GM12878 (cell line): ENCODE measurements at regions not wholly inside any gene's neighbourhood (a gene's known extent, or its start where the extent isn't known, plus 50 kb on each side); places are given as distances from the start of the nearest gene placed in this dataset.

Source experiments
- ATAC-seq: fragments of 200-7000 bp; cut with Tn5 transposase; 3 replicates; pipeline ENCODE4 v1.9.1; 2020; ENCODE audit warnings: mild to moderate bottlenecking, moderate library complexity
- BruUV-seq: library from RNA; stranded (reverse); fragments of 400-500 nt; replicated peaks from 2 replicates; lab custom pipeline; 2021; lab: Mats Ljungman, UMichigan
- CTCF ChIA-PET: fragments of 300-600 bp; sonication (Branson Sonifier 250); formaldehyde crosslinking; extraction: SDS; loops from one replicate; lab custom pipeline; 2021; ENCODE audit warnings: inconsistent platforms; lab: Yijun Ruan, JAX
- POLR2A ChIA-PET: fragments of 350-600 bp; formaldehyde crosslinking; extraction: SDS; loops from one replicate; lab custom pipeline; 2021; ENCODE audit warnings: inconsistent platforms; lab: Charles Lee
- RAD21 ChIA-PET: fragments of 300-600 bp; sonication (Branson Sonifier 250); formaldehyde crosslinking; loops from one replicate; lab custom pipeline; 2023; ENCODE audit warnings: antibody characterized with exemption; ENCODE audit not compliant: unreplicated experiment; lab: Charles Lee
- SMC1A ChIA-PET: fragments of 300-600 bp; sonication (Branson Sonifier 250); formaldehyde crosslinking; loops from one replicate; lab custom pipeline; 2023; ENCODE audit not compliant: unreplicated experiment, uncharacterized antibody; lab: Charles Lee
- DNase-seq: peaks from one replicate; pipeline ENCODE4 v3.0.0-alpha.2; 2011; ENCODE audit warnings: low read depth, low spot score
- FAIRE-seq: peaks from 3 replicates; lab custom pipeline; 2011; peaks lifted over from hg19 to GRCh38; lab: Jason Lieb, UNC
- H2AFZ ChIP-seq: 2 replicates; pipeline ENCODE4 v1.6.0; 2011; ENCODE audit warnings: low read depth, low read length, control low read depth; ENCODE audit not compliant: control insufficient read depth
- H3K27ac ChIP-seq: 2 replicates; pipeline ENCODE4 v1.5.1; 2011; ENCODE audit warnings: control low read depth; ENCODE audit not compliant: control insufficient read depth, insufficient read depth
- H3K27me3 ChIP-seq, 2 experiments: replicated peaks in 1 of 2; 2 replicates each; pipeline versions ENCODE4 v1.6.0 to v1.6.1; 2011; ENCODE audit warnings: low read length in 1 of 2; ENCODE audit not compliant: control insufficient read depth in 2 of 2, insufficient read depth in 2 of 2
- H3K36me3 ChIP-seq, 2 experiments: 2 replicates each; pipeline ENCODE4 v1.5.1; 2011; ENCODE audit warnings: low read length in 1 of 2; ENCODE audit not compliant: control insufficient read depth in 2 of 2, insufficient read depth in 2 of 2
- H3K4me1 ChIP-seq: 2 replicates; pipeline ENCODE4 v1.6.1; 2011; ENCODE audit warnings: mild to moderate bottlenecking, low read length, moderate library complexity, mixed read lengths; ENCODE audit not compliant: control insufficient read depth, insufficient read depth
- H3K4me2 ChIP-seq: 2 replicates; pipeline ENCODE4 v1.6.0; 2011; ENCODE audit warnings: control low read depth; ENCODE audit not compliant: control insufficient read depth, insufficient read depth
- H3K4me3 ChIP-seq: fragments of 200-600 bp; sonication (generic); 2 replicates; pipeline ENCODE4 v1.5.1; 2016
- H3K79me2 ChIP-seq: 2 replicates; pipeline ENCODE4 v1.6.0; 2011; ENCODE audit warnings: low read length; ENCODE audit not compliant: control insufficient read depth, insufficient read depth
- H3K9ac ChIP-seq: 2 replicates; pipeline ENCODE4 v1.8.0; 2011; ENCODE audit warnings: low read length, control low read depth, mixed read lengths; ENCODE audit not compliant: control insufficient read depth, insufficient read depth
- H3K9me3 ChIP-seq: replicated peaks from 3 replicates; pipeline ENCODE4 v1.5.1; 2011; ENCODE audit warnings: mild to moderate bottlenecking, low read length; ENCODE audit not compliant: control insufficient read depth, insufficient read depth
- H4K20me1 ChIP-seq: 2 replicates; pipeline ENCODE4 v1.6.0; 2011; ENCODE audit not compliant: control insufficient read depth, insufficient read depth
- BCL3 ChIP-seq: IDR thresholded peaks from 2 replicates; pipeline ENCODE4 v1.6.1; 2011; ENCODE audit warnings: borderline replicate concordance, low read depth, mild to moderate bottlenecking, moderate library complexity, low read length; ENCODE audit not compliant: insufficient read depth, poor library complexity, severe bottlenecking
- CREB1 ChIP-seq: IDR thresholded peaks from 2 replicates; pipeline ENCODE4 v1.6.1; 2012; ENCODE audit warnings: low read depth, mild to moderate bottlenecking, inconsistent platforms
- HDGF ChIP-seq: fragments of 450-650 bp; IDR thresholded peaks from 2 replicates; pipeline ENCODE4 v1.6.1; 2016; ENCODE audit warnings: antibody characterized with exemption
- MEF2A ChIP-seq: IDR thresholded peaks from 2 replicates; pipeline ENCODE4 v1.6.1; 2011; ENCODE audit warnings: low read depth, mild to moderate bottlenecking, low read length, moderate library complexity; ENCODE audit not compliant: insufficient read depth
- MEF2B ChIP-seq: fragments of 450-650 bp; IDR thresholded peaks from 2 replicates; pipeline ENCODE4 v1.6.1; 2018; ENCODE audit warnings: mild to moderate bottlenecking, moderate library complexity; ENCODE audit not compliant: partially characterized antibody, poor library complexity, severe bottlenecking
- POLR2AphosphoS2 ChIP-seq: IDR thresholded peaks from 2 replicates; pipeline ENCODE4 v1.6.1; 2011; ENCODE audit warnings: low read depth, mild to moderate bottlenecking, low read length, improper control_type of control experiment, moderate library complexity
- RAD51 ChIP-seq: fragments of 450-650 bp; IDR thresholded peaks from 2 replicates; pipeline ENCODE4 v1.6.1; 2016; ENCODE audit warnings: moderate library complexity, mild to moderate bottlenecking, inconsistent platforms
- RELA ChIP-seq: fragments of 450-650 bp; IDR thresholded peaks from 2 replicates; pipeline ENCODE4 v1.8.0; 2014; ENCODE audit warnings: borderline replicate concordance; ENCODE audit not compliant: partially characterized antibody
- SREBF2 ChIP-seq: IDR thresholded peaks from 2 replicates; pipeline ENCODE4 v1.6.1; 2012; ENCODE audit warnings: mild to moderate bottlenecking, low read length
- TCF7 ChIP-seq: IDR thresholded peaks from 2 replicates; pipeline ENCODE4 v1.6.1; 2014; ENCODE audit warnings: antibody characterized with exemption, borderline replicate concordance
- WGBS: methylation state at CpG from one replicate; pipeline ENCODE4 v1.1.6; 2016; ENCODE audit warnings: low lambda C conversion rate; ENCODE audit not compliant: insufficient replicate concordance, insufficient coverage; ENCODE audit errors: missing lambda C conversion rate; 5-methylcytosine and 5-hydroxymethylcytosine counted together
- in situ Hi-C: fragments of 300-500 bp; cut with MboI; formaldehyde crosslinking; loops from 9 replicates; pipeline ENCODE4 v1.14.3; 2018; ENCODE audit warnings: mixed read lengths
- intact Hi-C: fragments of 100-400 bp; cut with micrococcal nuclease; formaldehyde crosslinking; loops from one replicate; pipeline ENCODE4 v1.14.2; 2022; ENCODE audit not compliant: unreplicated experiment
- TF ChIP-seq, protein P1 (sequence below): fragments of 450-650 bp; formaldehyde crosslinking; IDR thresholded peaks from 2 replicates; pipeline ENCODE4 v1.4.0; 2022; ENCODE audit warnings: mild to moderate bottlenecking, moderate library complexity
- TF ChIP-seq, protein P2 (sequence below): fragments of 450-650 bp; IDR thresholded peaks from 2 replicates; pipeline ENCODE4 v1.6.1; 2017; ENCODE audit warnings: mild to moderate bottlenecking

- ATAC-seq: no peak
- no peaks in the 10 kb centered on the region for H3K36me3 ChIP-seq
- H3K9me3 ChIP-seq: no peaks in the 10 kb centered on the region
- POLR2A ChIA-PET: interaction anchor here (0.6 kb wide), 1 partner anchor 89 kb away, joined by 4 read pairs; no protein-coding TSS in a partner anchor
- CTCF ChIA-PET: interaction anchor here (1.4 kb wide), 1 partner anchor 329 kb away, joined by 5 read pairs; no protein-coding TSS in a partner anchor
- no peaks in the 10 kb centered on the region for H4K20me1 ChIP-seq
- no peaks in the 10 kb centered on the region for H3K4me1 ChIP-seq
- H3K27me3 ChIP-seq: no peaks in the 10 kb centered on the region
- H2AFZ ChIP-seq: no peak overlapping the region
- no peak for TF ChIP-seq CREB1
- no peak for TF ChIP-seq MEF2A
- TF ChIP-seq, protein P1, sequence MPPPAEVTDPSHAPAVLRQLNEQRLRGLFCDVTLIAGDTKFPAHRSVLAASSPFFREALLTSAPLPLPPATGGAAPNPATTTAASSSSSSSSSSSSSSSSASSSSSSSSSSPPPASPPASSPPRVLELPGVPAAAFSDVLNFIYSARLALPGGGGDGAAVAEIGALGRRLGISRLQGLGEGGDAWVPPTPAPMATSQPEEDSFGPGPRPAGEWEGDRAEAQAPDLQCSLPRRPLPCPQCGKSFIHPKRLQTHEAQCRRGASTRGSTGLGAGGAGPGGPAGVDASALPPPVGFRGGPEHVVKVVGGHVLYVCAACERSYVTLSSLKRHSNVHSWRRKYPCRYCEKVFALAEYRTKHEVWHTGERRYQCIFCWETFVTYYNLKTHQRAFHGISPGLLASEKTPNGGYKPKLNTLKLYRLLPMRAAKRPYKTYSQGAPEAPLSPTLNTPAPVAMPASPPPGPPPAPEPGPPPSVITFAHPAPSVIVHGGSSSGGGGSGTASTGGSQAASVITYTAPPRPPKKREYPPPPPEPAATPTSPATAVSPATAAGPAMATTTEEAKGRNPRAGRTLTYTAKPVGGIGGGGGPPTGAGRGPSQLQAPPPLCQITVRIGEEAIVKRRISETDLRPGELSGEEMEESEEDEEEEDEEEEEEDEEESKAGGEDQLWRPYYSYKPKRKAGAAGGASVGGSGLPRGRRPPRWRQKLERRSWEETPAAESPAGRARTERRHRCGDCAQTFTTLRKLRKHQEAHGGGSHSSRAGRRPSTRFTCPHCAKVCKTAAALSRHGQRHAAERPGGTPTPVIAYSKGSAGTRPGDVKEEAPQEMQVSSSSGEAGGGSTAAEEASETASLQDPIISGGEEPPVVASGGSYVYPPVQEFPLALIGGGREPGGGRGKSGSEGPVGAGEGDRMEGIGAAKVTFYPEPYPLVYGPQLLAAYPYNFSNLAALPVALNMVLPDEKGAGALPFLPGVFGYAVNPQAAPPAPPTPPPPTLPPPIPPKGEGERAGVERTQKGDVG: no peak
- TF ChIP-seq BCL3: no peak
- TF ChIP-seq, protein P2, sequence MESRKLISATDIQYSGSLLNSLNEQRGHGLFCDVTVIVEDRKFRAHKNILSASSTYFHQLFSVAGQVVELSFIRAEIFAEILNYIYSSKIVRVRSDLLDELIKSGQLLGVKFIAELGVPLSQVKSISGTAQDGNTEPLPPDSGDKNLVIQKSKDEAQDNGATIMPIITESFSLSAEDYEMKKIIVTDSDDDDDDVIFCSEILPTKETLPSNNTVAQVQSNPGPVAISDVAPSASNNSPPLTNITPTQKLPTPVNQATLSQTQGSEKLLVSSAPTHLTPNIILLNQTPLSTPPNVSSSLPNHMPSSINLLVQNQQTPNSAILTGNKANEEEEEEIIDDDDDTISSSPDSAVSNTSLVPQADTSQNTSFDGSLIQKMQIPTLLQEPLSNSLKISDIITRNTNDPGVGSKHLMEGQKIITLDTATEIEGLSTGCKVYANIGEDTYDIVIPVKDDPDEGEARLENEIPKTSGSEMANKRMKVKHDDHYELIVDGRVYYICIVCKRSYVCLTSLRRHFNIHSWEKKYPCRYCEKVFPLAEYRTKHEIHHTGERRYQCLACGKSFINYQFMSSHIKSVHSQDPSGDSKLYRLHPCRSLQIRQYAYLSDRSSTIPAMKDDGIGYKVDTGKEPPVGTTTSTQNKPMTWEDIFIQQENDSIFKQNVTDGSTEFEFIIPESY: no peak
- no peak for TF ChIP-seq RELA
- TF ChIP-seq MEF2B: no peak
- no peak for TF ChIP-seq SREBF2
- TF ChIP-seq HDGF: no peak
- no peak for TF ChIP-seq POLR2AphosphoS2
- TF ChIP-seq RAD51: no peak
- TF ChIP-seq TCF7: no peak
- H3K4me2 ChIP-seq: no peak overlapping the region
- no peak overlapping the region for H3K4me3 ChIP-seq
- no peak overlapping the region for H3K9ac ChIP-seq
- SMC1A ChIA-PET: no interaction called here
- RAD21 ChIA-PET: no interaction called here
- no peak for FAIRE-seq
- BruUV-seq: no TSS peak
- intact Hi-C loops (no loop called here), in situ Hi-C loops (no loop called here)
- no peak for DNase-seq
- WGBS: 0% methylated on average over 1 of the region's 1 CpG
- H3K79me2 ChIP-seq: no peaks in the 10 kb centered on the region
- no peak overlapping the region for H3K27ac ChIP-seq
Measured at GRCh38 chr1:197850918-197851317, 51.5 kb upstream of the C1orf53 start.
